Small intestine (tissue), 7 donors: ENCODE measurements at regions not wholly inside any gene's neighbourhood (a gene's known extent, or its start where the extent isn't known, plus 50 kb on each side); places are given as distances from the start of the nearest gene placed in this dataset.
A peak's percentile ranks its signal among the peaks of the same experiment; 100 is the strongest.

ENCODE experiments used
- DNase-seq, 2 donors: peaks; one replicate each; pipeline versions ENCODE4 v3.0.0 to v3.0.0-alpha.2; 2013
- FAIRE-seq: peaks from 2 replicates; lab custom pipeline; 2012; peaks lifted over from hg19 to GRCh38; lab: Jason Lieb, UNC
- H3K27ac ChIP-seq, 3 donors: one replicate each; pipeline ENCODE4 v1.5.1; 2013; ENCODE audit warnings: low read length in 2 of 3, mild to moderate bottlenecking in 2 of 3, control low read depth in 1 of 3, inconsistent platforms in 1 of 3, low read depth in 1 of 3, moderate library complexity in 1 of 3
- H3K27me3 ChIP-seq, 3 donors: one replicate each; pipeline ENCODE4 v1.6.1; 2013; ENCODE audit warnings: low read length in 3 of 3, inconsistent platforms in 1 of 3; ENCODE audit not compliant: control insufficient read depth in 3 of 3, insufficient read depth in 3 of 3
- H3K36me3 ChIP-seq, 3 donors: one replicate each; pipeline ENCODE4 v1.6.1; 2013; ENCODE audit warnings: low read length in 3 of 3, inconsistent platforms in 1 of 3, low read depth in 1 of 3, mild to moderate bottlenecking in 1 of 3, moderate library complexity in 1 of 3; ENCODE audit not compliant: control insufficient read depth in 3 of 3, insufficient read depth in 2 of 3
- H3K4me1 ChIP-seq, 3 donors: one replicate each; pipeline ENCODE4 v1.6.1; 2013; ENCODE audit warnings: low read length in 2 of 3, inconsistent platforms in 1 of 3, low read depth in 1 of 3, mild to moderate bottlenecking in 1 of 3, moderate library complexity in 1 of 3; ENCODE audit not compliant: control insufficient read depth in 3 of 3, insufficient read depth in 2 of 3
- H3K4me3 ChIP-seq, 3 donors: one replicate each; pipeline ENCODE4 v1.5.1; 2013; ENCODE audit warnings: low read length in 3 of 3, control low read depth in 1 of 3, inconsistent platforms in 1 of 3, low read depth in 1 of 3, mild to moderate bottlenecking in 1 of 3, moderate library complexity in 1 of 3
- H3K9me3 ChIP-seq, 2 donors: one replicate each; pipeline ENCODE4 v1.6.1; 2013; ENCODE audit warnings: low read depth in 1 of 2, low read length in 1 of 2; ENCODE audit not compliant: control insufficient read depth in 2 of 2, insufficient read depth in 1 of 2
- WGBS, 3 donors: extraction: QIAGEN DNeasy Blood & Tissue Kit; methylation state at CpG; one replicate each; pipeline ENCODE4 v1.1.7; 2013; 5-methylcytosine and 5-hydroxymethylcytosine counted together
- donor health status: healthy with polysubstance abuse.
- donor health status: control.
- donor health status: control.
- donor health status: Bipolar disorder and iron deficiency.
- donor health status: healthy.

DNA sequence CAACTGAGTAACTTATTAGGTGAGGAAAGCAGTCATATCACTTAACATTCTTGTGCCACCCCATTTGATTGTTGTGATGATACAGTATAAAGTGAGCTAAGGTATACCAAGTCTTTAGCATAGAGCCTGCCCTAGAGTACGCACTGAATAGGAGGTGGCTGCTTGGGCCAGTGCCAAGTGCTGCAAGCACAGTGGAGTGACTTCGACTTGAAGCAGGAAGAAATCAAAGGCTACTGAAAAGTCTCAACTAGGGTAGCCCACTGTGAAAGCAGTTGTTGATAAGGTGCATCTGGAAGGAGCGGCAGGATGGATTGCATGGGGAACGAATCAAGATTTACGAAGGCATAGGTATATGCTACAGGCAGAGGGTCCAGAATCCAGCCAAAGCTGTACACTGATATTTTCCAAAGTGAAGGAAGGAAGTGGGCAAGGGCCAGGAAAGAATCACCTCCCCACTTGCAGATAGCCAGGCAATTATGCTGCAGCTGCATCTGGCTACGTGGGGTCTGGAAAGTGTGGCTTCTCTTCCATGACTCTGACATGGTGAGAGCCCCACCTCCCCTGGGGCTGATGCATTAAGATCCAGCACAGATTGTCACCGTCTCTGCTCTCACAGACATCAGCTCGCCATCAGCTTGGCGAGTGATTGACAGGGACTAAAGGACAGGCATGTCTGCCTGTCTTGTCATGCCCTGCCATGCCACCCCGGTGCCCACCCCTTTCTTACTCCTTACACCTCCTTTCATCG lies 287.0 kb upstream of the PLXNA2 start:
- H3K27me3 ChIP-seq, result peaks cover 0 to 4% (median 0%) of the 10 kb centered on the region in 3 donors
- FAIRE-seq (no peak), DNase-seq (peak in 1 of 2 donors; percentile 25)
- H3K36me3 ChIP-seq, result no peaks in the 10 kb centered on the region
- H3K9me3 ChIP-seq, result no peaks in the 10 kb centered on the region
- WGBS, 3 donors, result 53 to 66% (median 64%) methylated on average over 11 of the region's 11 CpGs
- H3K4me1 ChIP-seq, result no peaks in the 10 kb centered on the region
- H3K4me3 ChIP-seq, result no peak overlapping the region
- no peak overlapping the region for H3K27ac ChIP-seq

DNA sequence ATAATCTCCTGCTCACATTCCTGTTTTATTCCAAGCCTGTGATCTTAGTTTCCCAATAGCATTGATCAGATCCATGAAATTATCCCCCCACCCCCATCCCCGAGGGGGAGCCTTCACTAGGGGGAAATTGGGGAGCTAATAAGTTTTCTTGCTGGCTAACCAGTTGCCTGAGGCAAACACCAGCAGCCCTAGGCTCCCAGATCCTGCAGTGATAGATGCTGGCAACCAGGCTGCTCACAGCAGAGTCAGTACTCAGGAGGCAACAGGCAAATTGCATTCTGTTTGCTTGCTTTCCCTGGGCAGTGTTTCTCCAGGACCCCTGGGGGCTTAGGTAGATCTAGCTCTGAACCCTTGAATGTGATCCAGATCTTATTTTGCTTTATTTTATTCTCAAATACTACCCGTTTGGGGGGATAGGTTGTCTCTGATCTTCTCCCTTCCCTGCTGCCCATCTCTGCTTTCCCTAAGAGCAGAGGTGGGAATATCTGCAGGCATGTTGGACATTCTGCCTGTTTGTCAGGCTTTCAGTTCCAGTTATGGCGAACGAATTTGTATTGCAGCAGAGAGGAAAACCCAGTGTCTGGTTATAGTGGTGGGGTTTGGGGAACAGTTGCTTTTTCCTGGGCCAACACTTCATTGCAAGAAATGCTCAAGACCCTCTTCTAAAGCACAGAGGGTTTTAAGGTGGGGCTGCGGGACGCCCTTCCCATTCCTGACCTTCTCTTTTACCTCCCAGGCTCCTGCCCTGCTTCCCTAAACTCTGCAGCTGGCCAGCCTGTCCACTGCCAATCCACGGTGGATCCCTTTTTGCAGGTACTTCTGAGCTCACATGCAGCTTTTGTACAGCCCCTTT lies 289.8 kb upstream of the PLXNA2 start:
- no peak overlapping the region for H3K4me3 ChIP-seq
- H3K9me3 ChIP-seq, result no peaks in the 10 kb centered on the region
- H3K4me1 ChIP-seq, result no peaks in the 10 kb centered on the region
- 68 to 82% (median 72%) methylated on average over 7 of the region's 7 CpGs for WGBS, 3 donors
- no peak for FAIRE-seq
- H3K36me3 ChIP-seq, result no peaks in the 10 kb centered on the region
- H3K27ac ChIP-seq, result no peak overlapping the region
- peaks cover 0 to 4% (median 0%) of the 10 kb centered on the region in 3 donors for H3K27me3 ChIP-seq
- no peak for DNase-seq

DNA sequence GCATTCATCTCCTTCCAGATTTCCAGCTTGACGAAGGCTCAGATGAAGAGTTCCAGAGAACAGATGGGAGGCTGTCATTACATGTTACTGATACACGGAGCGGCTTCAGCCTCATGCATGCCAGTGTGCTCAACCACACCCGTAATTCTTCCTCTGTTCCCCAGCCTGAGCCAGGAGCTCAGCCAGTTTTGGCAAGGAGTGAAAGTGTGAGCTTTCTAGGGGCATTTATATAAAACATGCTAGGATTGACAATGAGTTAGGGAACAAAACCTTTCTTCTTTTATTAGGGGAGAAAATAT lies 290.4 kb upstream of the PLXNA2 start:
- DNase-seq (no peak), FAIRE-seq (no peak)
- 68 to 77% (median 72%) methylated on average over 4 of the region's 4 CpGs for WGBS, 3 donors
- H3K4me3 ChIP-seq, result no peak overlapping the region
- H3K9me3 ChIP-seq, result no peaks in the 10 kb centered on the region
- H3K27ac ChIP-seq, result no peak overlapping the region
- H3K36me3 ChIP-seq, result no peaks in the 10 kb centered on the region
- peaks cover 0 to 3% (median 0%) of the 10 kb centered on the region in 3 donors for H3K27me3 ChIP-seq
- no peaks in the 10 kb centered on the region for H3K4me1 ChIP-seq

DNA sequence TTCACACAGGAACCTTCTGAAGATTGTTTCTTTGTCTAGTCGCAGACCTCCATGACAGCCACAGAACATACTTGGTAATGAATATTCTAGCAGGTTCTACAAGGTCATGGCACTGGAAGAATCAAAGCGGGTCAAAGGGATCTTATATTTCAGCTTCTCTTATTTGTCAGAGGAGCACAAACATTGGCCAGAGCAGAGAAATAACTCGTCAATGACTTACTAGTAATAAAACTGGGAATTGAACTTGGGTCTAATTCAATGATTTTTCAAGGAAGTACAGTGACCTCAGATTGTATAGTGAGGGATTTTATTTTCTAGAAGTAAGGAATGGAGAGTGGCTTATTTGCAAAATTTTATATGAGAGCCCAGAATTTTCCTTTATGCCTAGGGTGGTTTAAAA lies 290.8 kb upstream of the PLXNA2 start:
- H3K27ac ChIP-seq, result no peak overlapping the region
- no peaks in the 10 kb centered on the region for H3K9me3 ChIP-seq
- FAIRE-seq (no peak), DNase-seq (no peak)
- no peaks in the 10 kb centered on the region for H3K4me1 ChIP-seq
- H3K4me3 ChIP-seq, result no peak overlapping the region
- no peaks in the 10 kb centered on the region for H3K36me3 ChIP-seq
- H3K27me3 ChIP-seq, result no peaks in the 10 kb centered on the region
- 45 to 76% (median 65%) methylated on average over 3 of the region's 3 CpGs for WGBS, 3 donors

DNA sequence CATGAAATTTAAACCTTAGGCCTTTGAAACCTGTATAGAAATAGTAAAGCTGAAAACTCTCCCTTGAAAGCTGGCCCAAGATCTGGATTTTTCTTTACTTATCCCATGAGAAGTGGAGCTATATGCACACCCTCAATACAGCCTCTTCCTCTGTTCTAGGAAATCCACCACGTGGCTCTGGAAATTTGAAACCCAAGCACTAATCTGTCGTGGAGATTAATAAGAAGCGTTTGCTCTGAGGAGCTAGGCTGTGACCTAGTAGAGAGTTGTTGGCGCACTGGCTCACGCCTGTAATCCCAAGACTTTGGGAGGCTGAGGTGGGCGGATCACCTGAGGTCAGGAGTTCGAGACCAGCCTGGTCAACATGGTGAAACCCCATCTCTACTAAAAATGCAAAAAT lies 291.3 kb upstream of the PLXNA2 start:
- DNase-seq (no peak), FAIRE-seq (no peak)
- Histone ChIP-seq H3K27ac (no peak overlapping the region), H3K36me3 (no peaks in the 10 kb centered on the region), H3K27me3 (no peaks in the 10 kb centered on the region), H3K4me3 (no peak overlapping the region), H3K9me3 (no peaks in the 10 kb centered on the region), H3K4me1 (no peaks in the 10 kb centered on the region)
- WGBS, 3 donors, result 55 to 67% (median 60%) methylated on average over 7 of the region's 7 CpGs

DNA sequence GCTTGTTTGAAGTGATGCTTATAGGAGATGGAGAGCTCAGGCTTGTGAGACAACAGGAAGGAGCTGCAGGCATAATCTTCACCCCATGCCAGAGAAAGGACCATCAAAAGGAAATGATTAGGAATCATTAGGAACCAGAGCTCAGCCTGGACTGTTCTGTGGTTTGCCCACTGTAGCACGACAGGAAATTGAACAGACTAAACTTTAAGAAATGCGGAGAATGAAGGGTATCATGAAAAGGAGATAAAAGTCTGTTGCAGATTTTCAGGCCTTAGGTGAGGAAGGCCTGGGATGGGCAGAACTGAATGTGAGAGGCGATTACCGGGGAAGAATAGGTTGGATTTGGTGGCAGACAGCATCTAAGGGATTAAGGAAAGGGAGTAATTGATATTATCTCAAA lies 292.0 kb upstream of the PLXNA2 start:
- WGBS, 3 donors, result 65 to 90% (median 77%) methylated on average over 4 of the region's 4 CpGs
- no peaks in the 10 kb centered on the region for H3K4me1 ChIP-seq

DNA sequence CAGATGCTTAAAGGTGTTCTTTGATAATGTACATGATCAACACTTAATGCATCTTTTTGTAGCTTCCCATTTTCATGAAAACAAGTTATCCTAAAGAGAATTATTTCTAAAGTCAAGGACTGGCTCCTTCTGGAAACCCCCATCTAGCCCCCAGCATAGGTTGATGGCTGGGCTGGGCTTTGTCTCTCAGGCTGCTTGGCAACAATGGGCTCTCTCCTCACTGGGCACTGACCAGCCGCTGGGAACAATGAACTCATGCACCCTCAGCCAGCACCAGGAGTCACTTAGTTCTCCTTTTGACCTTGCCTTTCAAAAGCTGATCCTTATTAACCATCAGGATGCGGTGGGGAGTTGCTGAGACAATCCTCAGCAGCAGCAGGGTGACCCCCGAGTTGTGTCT lies 293.0 kb upstream of the PLXNA2 start:
- no peaks in the 10 kb centered on the region for H3K4me1 ChIP-seq
- DNase-seq, result no peak
- no peaks in the 10 kb centered on the region for H3K9me3 ChIP-seq
- no peak overlapping the region for H3K4me3 ChIP-seq
- H3K27ac ChIP-seq, result no peak overlapping the region
- FAIRE-seq, result no peak
- WGBS, 3 donors, result 71 to 79% (median 72%) methylated on average over 3 of the region's 3 CpGs
- H3K36me3 ChIP-seq, result no peaks in the 10 kb centered on the region
- no peaks in the 10 kb centered on the region for H3K27me3 ChIP-seq

More for the DNA sequence above, 292.0 kb upstream of the PLXNA2 start:
- no peak overlapping the region for H3K27ac ChIP-seq
- no peaks in the 10 kb centered on the region for H3K36me3 ChIP-seq
- no peak for DNase-seq
- H3K27me3 ChIP-seq, result no peaks in the 10 kb centered on the region
- H3K4me3 ChIP-seq, result no peak overlapping the region
- no peak for FAIRE-seq
- H3K9me3 ChIP-seq, result no peaks in the 10 kb centered on the region

DNA sequence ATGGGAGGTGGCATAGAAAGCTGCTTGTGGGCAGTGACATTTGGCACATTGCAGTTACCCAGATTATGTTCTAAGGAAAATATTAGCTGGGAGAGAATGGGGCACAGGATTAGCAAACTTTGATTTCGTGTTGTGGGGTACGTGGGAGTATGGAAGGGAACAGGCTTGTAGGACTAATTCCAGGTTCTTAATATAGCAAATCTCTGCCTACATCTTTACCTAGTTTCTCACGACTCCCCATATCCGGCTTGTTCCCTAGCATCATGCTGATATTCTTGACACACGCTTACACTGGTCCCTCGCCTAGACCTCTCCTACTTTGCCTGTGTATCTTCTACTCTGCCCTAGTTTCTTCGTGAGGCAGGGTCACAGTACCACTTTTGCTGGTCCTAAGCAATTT lies 293.9 kb upstream of the PLXNA2 start:
- no peak for FAIRE-seq
- H3K27me3 ChIP-seq, result no peaks in the 10 kb centered on the region
- H3K36me3 ChIP-seq, result no peaks in the 10 kb centered on the region
- no peak overlapping the region for H3K27ac ChIP-seq
- H3K4me1 ChIP-seq, result no peaks in the 10 kb centered on the region
- WGBS, 3 donors, result 88 to 92% (median 91%) methylated on average over 7 of the region's 7 CpGs
- no peaks in the 10 kb centered on the region for H3K9me3 ChIP-seq
- H3K4me3 ChIP-seq, result no peak overlapping the region
- DNase-seq, result no peak
